Parathyroid adenoma (tissue), 2 donors: ENCODE measurements at regions not wholly inside any gene's neighbourhood (a gene's known extent, or its start where the extent isn't known, plus 50 kb on each side); places are given as distances from the start of the nearest gene placed in this dataset.
"Not testable (repeated sequence)": the region's sequence is repeated elsewhere in the genome, so short reads cannot be mapped to it uniquely, and the experiment has no call there.

ENCODE experiments used
- H2AFZ ChIP-seq: fragments of 300-600 bp; sonication (generic); one replicate; pipeline ENCODE4 v1.7.0; 2017; ENCODE audit warnings: antibody characterized with exemption, mild to moderate bottlenecking
- H3K27ac ChIP-seq: fragments of 300-600 bp; sonication (generic); one replicate; pipeline ENCODE4 v1.7.0; 2017
- H3K27me3 ChIP-seq: fragments of 300-600 bp; sonication (generic); one replicate; pipeline ENCODE4 v1.7.0; 2017; ENCODE audit warnings: low read length; ENCODE audit not compliant: control insufficient read depth, insufficient read depth
- H3K36me3 ChIP-seq: fragments of 300-600 bp; sonication (generic); one replicate; pipeline ENCODE4 v1.7.0; 2017; ENCODE audit warnings: low read length; ENCODE audit not compliant: control insufficient read depth, insufficient read depth
- H3K4me1 ChIP-seq: fragments of 300-600 bp; sonication (generic); one replicate; pipeline ENCODE4 v1.7.0; 2017; ENCODE audit warnings: control low read depth
- H3K4me2 ChIP-seq: fragments of 300-600 bp; sonication (generic); one replicate; pipeline ENCODE4 v1.7.0; 2017; ENCODE audit warnings: low read length
- H3K4me3 ChIP-seq: fragments of 300-600 bp; sonication (generic); one replicate; pipeline ENCODE4 v1.7.0; 2017; ENCODE audit warnings: low read depth, low read length
- H3K79me2 ChIP-seq: fragments of 300-600 bp; sonication (generic); one replicate; pipeline ENCODE4 v1.7.0; 2017; ENCODE audit warnings: control low read depth
- H3K9ac ChIP-seq: fragments of 300-600 bp; sonication (generic); one replicate; pipeline ENCODE4 v1.7.0; 2017; ENCODE audit warnings: mild to moderate bottlenecking
- H3K9me3 ChIP-seq: fragments of 300-600 bp; sonication (generic); one replicate; pipeline ENCODE4 v1.7.0; 2017; ENCODE audit warnings: low read length; ENCODE audit not compliant: control insufficient read depth
- TF ChIP-seq, protein P1 (sequence below): fragments of 300-600 bp; sonication (generic); IDR thresholded peaks from one replicate; pipeline ENCODE4 v1.7.0; 2017; ENCODE audit warnings: antibody characterized with exemption, mild to moderate bottlenecking
- donor health status: primary hyperparathyroidism.

DNA sequence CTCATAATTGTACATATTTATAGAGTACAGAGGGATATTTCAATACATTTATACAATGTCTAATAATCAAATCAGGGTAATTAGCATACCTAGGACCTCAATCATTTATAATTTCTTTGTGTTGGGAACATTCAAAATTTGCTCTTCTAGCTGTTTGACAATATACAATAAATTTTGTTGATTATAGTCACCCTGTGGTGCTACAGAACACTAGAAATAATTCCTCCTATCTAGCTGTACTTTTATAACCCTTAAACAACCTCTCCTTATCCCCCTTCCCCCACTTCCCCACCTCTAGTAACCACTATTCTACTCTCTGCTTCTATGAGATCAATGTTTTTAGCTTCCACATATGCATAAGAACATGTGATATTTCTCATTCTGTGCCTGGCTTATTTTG is 328.4 kb upstream of the RBMS1 start:
- Histone ChIP-seq H3K4me2 (no peak overlapping the region), H3K4me3 (no peak overlapping the region), H3K27ac (no peak overlapping the region), H3K36me3 (peaks cover 1% of the 10 kb centered on the region), H3K9me3 (peaks cover 4% of the 10 kb centered on the region), H2AFZ (no peak overlapping the region), H3K9ac (no peak overlapping the region), H3K27me3 (no peaks in the 10 kb centered on the region), H3K4me1 (peaks cover 1% of the 10 kb centered on the region), H3K79me2 (no peaks in the 10 kb centered on the region)
- TF ChIP-seq, protein P1, sequence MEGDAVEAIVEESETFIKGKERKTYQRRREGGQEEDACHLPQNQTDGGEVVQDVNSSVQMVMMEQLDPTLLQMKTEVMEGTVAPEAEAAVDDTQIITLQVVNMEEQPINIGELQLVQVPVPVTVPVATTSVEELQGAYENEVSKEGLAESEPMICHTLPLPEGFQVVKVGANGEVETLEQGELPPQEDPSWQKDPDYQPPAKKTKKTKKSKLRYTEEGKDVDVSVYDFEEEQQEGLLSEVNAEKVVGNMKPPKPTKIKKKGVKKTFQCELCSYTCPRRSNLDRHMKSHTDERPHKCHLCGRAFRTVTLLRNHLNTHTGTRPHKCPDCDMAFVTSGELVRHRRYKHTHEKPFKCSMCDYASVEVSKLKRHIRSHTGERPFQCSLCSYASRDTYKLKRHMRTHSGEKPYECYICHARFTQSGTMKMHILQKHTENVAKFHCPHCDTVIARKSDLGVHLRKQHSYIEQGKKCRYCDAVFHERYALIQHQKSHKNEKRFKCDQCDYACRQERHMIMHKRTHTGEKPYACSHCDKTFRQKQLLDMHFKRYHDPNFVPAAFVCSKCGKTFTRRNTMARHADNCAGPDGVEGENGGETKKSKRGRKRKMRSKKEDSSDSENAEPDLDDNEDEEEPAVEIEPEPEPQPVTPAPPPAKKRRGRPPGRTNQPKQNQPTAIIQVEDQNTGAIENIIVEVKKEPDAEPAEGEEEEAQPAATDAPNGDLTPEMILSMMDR: no peak

DNA sequence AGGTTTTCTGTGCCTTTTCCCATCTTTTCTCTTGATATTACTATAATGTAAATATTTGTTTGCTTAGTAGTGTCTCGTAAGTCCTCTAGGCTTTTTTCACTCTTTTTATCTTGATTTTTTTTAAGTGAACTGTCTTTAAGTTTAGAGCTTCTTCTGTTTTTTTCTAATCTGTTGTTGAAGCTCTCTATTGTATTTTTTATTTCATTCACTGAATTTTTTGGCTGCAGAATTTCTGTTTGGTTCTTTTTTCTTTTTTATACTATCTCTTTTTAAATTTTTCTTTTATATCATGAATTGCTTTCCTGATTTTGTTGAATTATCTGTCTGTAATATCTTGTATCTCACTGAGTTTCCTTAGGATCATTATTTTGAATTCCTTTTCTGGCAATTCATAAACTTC is 331.8 kb upstream of the RBMS1 start:
- no peaks in the 10 kb centered on the region for H3K79me2 ChIP-seq
- no peak overlapping the region for H3K4me2 ChIP-seq
- H3K36me3 ChIP-seq: peaks cover 5% of the 10 kb centered on the region
- H3K9me3 ChIP-seq: peaks cover 4% of the 10 kb centered on the region
- H3K4me1 ChIP-seq: no peaks in the 10 kb centered on the region
- H3K27me3 ChIP-seq: no peaks in the 10 kb centered on the region
- H3K27ac ChIP-seq: no peak overlapping the region
- TF ChIP-seq, protein P1: no peak
- no peak overlapping the region for H2AFZ ChIP-seq
- no peak overlapping the region for H3K9ac ChIP-seq
- no peak overlapping the region for H3K4me3 ChIP-seq

DNA sequence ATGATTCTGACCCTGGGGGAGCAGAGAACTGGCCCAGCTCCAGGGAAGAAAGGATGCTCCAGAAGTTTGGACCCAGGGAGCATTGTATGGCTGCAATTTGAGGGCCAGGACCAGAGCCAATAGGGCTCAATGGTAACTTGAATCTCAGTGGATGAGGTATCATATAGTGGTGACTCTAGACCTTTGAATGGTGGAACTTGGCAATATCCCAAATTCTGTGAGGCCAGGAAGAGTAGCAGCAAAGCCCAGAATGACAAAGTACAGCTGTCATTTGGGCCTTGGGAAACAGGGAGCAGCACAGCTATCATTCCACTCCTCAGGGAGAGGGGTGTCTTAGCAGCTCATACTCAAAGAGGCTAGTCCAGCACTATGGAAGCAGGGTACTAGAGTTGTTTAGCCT is 332.9 kb upstream of the RBMS1 start:
- H3K4me1 ChIP-seq: no peaks in the 10 kb centered on the region
- H3K79me2 ChIP-seq: no peaks in the 10 kb centered on the region
- no peak overlapping the region for H3K4me2 ChIP-seq
- H3K9ac ChIP-seq: no peak overlapping the region
- peaks cover 4% of the 10 kb centered on the region for H3K9me3 ChIP-seq
- H3K36me3 ChIP-seq: peaks cover 5% of the 10 kb centered on the region
- H3K4me3 ChIP-seq: no peak overlapping the region
- no peak overlapping the region for H2AFZ ChIP-seq
- H3K27me3 ChIP-seq: no peaks in the 10 kb centered on the region
- TF ChIP-seq, protein P1: no peak
- no peak overlapping the region for H3K27ac ChIP-seq

DNA sequence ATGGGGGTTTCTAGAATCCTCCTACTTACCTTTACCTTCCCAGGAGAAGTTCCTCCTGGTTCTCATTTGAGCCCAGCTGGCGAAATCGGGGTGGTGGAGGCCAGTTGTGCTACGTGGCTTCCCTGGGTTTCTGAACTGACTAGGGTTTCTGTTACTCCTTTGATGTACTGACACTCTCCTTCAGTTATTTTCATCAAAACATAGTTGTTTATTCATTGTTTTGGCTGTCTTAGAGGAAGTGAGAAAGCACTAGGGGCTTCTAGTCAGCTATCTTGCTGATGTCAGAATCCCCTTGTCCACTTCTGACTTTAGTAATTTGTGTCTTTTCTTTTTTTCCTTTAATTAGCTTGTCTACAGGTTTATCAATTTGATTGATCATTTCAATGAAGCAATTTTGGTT is 332.2 kb upstream of the TANK start:
- TF ChIP-seq, protein P1: no peak
- no peaks in the 10 kb centered on the region for H3K79me2 ChIP-seq
- peaks cover 5% of the 10 kb centered on the region for H3K36me3 ChIP-seq
- H3K4me3 ChIP-seq: no peak overlapping the region
- H3K9me3 ChIP-seq: peaks cover 4% of the 10 kb centered on the region
- no peak overlapping the region for H3K4me2 ChIP-seq
- H3K4me1 ChIP-seq: no peaks in the 10 kb centered on the region
- H2AFZ ChIP-seq: no peak overlapping the region
- H3K9ac ChIP-seq: no peak overlapping the region
- no peak overlapping the region for H3K27ac ChIP-seq
- no peaks in the 10 kb centered on the region for H3K27me3 ChIP-seq

DNA sequence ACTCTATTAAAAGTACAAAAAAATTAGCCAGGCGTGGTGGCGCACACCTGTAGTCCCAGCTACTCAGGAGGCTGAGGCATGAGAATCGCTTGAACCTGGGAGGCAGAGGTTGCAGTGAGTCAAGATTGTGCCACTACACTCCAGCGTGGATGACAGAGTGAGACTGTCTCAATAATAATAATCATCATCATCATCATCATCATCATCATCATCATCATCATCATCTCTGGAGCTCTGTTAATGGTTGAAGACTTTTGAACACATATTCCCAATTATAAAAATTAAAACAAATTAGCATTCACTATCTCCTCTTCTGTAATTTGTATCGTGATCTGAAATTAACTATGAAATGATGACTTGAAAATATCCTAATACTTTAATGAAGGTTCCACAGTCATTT is 327.8 kb upstream of the TANK start:
- not testable (repeated sequence) for H3K4me3 ChIP-seq, H3K9ac ChIP-seq, H3K27ac ChIP-seq, H3K4me2 ChIP-seq, H3K79me2 ChIP-seq, H3K27me3 ChIP-seq, H2AFZ ChIP-seq, H3K36me3 ChIP-seq, H3K9me3 ChIP-seq, H3K4me1 ChIP-seq
